ENCODE measurements at regions not wholly inside any gene's neighbourhood (a gene's known extent, or its start where the extent isn't known, plus 50 kb on each side); places are given as distances from the start of the nearest gene placed in this dataset.

GRCh38 chr10:44468525-44468924, 83.6 kb upstream of the CXCL12 start:
- no peak overlapping the region for H3K4me2 ChIP-seq (ENCODE audit: insufficient read depth, low read length)
- H3K27me3 ChIP-seq (ENCODE audit: insufficient read depth, low read length) = no peaks in the 10 kb centered on the region
- H3K4me1 ChIP-seq (ENCODE audit: insufficient read depth, low read length) = peaks cover 42% of the 10 kb centered on the region
- no peaks in the 10 kb centered on the region for H4K20me1 ChIP-seq (ENCODE audit: insufficient read depth, low read length)
- H3K36me3 ChIP-seq (ENCODE audit: insufficient read depth, low read length) = no peaks in the 10 kb centered on the region
- no peak overlapping the region for H2AFZ ChIP-seq (ENCODE audit: low read length)
- TF ChIP-seq, protein P1, sequence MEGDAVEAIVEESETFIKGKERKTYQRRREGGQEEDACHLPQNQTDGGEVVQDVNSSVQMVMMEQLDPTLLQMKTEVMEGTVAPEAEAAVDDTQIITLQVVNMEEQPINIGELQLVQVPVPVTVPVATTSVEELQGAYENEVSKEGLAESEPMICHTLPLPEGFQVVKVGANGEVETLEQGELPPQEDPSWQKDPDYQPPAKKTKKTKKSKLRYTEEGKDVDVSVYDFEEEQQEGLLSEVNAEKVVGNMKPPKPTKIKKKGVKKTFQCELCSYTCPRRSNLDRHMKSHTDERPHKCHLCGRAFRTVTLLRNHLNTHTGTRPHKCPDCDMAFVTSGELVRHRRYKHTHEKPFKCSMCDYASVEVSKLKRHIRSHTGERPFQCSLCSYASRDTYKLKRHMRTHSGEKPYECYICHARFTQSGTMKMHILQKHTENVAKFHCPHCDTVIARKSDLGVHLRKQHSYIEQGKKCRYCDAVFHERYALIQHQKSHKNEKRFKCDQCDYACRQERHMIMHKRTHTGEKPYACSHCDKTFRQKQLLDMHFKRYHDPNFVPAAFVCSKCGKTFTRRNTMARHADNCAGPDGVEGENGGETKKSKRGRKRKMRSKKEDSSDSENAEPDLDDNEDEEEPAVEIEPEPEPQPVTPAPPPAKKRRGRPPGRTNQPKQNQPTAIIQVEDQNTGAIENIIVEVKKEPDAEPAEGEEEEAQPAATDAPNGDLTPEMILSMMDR (IDR thresholded peaks at IDR 0.05; ENCODE audit: extremely low read depth, low read depth, low read length) = no peak
- no peaks in the 10 kb centered on the region for H3K9me3 ChIP-seq (ENCODE audit: low read depth, low read length)
- DNase-seq (ENCODE audit: insufficient read length, low spot score, missing footprints) = no peak
- H3K4me3 ChIP-seq (ENCODE audit: insufficient read depth, low read length) = no peak overlapping the region
- no peak overlapping the region for H3K27ac ChIP-seq (ENCODE audit: low read depth, low read length)
- H3K79me2 ChIP-seq (ENCODE audit: insufficient read depth, low read length) = no peaks in the 10 kb centered on the region

- no peak overlapping the region for H3K4me2 ChIP-seq (ENCODE audit: insufficient read depth, low read length)
- H3K27ac ChIP-seq (ENCODE audit: low read depth, low read length) = no peak overlapping the region
- no peaks in the 10 kb centered on the region for H4K20me1 ChIP-seq (ENCODE audit: insufficient read depth, low read length)
- no peaks in the 10 kb centered on the region for H3K27me3 ChIP-seq (ENCODE audit: insufficient read depth, low read length)
- H3K4me1 ChIP-seq (ENCODE audit: insufficient read depth, low read length) = peaks cover 37% of the 10 kb centered on the region
- no peaks in the 10 kb centered on the region for H3K36me3 ChIP-seq (ENCODE audit: insufficient read depth, low read length)
- peak; percentile 42 for DNase-seq (ENCODE audit: insufficient read length, low spot score, missing footprints)
- no peak overlapping the region for H2AFZ ChIP-seq (ENCODE audit: low read length)
- no peaks in the 10 kb centered on the region for H3K9me3 ChIP-seq (ENCODE audit: low read depth, low read length)
- no peaks in the 10 kb centered on the region for H3K79me2 ChIP-seq (ENCODE audit: insufficient read depth, low read length)
- TF ChIP-seq, protein P1 (IDR thresholded peaks at IDR 0.05; ENCODE audit: extremely low read depth, low read depth, low read length) = no peak
- H3K4me3 ChIP-seq (ENCODE audit: insufficient read depth, low read length) = no peak overlapping the region
These were observed 84.1 kb upstream of the CXCL12 start for GRCh38 chr10:44468965-44469364.

GRCh38 chr10:44470784-44471183, 85.9 kb upstream of the CXCL12 start:
- no peaks in the 10 kb centered on the region for H4K20me1 ChIP-seq (ENCODE audit: insufficient read depth, low read length)
- TF ChIP-seq, protein P1 (IDR thresholded peaks at IDR 0.05; ENCODE audit: extremely low read depth, low read depth, low read length) = no peak
- H3K4me2 ChIP-seq (ENCODE audit: insufficient read depth, low read length) = peak overlapping the region; percentile 37
- no peak for DNase-seq (ENCODE audit: insufficient read length, low spot score, missing footprints)
- H3K79me2 ChIP-seq (ENCODE audit: insufficient read depth, low read length) = no peaks in the 10 kb centered on the region
- peak overlapping the region; percentile 73 for H3K27ac ChIP-seq (ENCODE audit: low read depth, low read length)
- H3K4me3 ChIP-seq (ENCODE audit: insufficient read depth, low read length) = no peak overlapping the region
- no peaks in the 10 kb centered on the region for H3K27me3 ChIP-seq (ENCODE audit: insufficient read depth, low read length)
- H3K9me3 ChIP-seq (ENCODE audit: low read depth, low read length) = no peaks in the 10 kb centered on the region
- peaks cover 30% of the 10 kb centered on the region for H3K4me1 ChIP-seq (ENCODE audit: insufficient read depth, low read length)
- no peak overlapping the region for H2AFZ ChIP-seq (ENCODE audit: low read length)
- H3K36me3 ChIP-seq (ENCODE audit: insufficient read depth, low read length) = no peaks in the 10 kb centered on the region

DNA sequence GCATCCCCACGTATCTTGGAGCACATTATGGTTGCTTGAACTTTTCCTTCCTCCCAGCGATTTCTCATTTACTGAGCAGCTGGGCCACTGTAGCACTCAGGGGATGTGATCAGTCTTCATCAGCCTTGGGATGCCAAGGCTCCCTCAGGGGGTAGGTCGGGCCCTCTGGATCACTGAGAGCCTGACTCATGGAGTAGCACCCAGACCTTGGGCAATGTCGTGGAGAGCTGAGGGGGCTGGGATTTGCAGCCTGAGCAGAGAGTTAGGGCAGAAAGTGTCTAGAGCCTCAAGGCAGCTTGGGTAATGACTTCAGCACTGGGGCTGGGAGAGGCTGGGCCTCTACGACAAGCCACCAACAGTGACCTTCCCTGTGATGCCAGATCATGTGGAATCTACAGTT, 86.5 kb upstream of the CXCL12 start:
- Histone ChIP-seq H3K4me2 (ENCODE audit: insufficient read depth, low read length) (peak overlapping the region; percentile 37), H3K27ac (ENCODE audit: low read depth, low read length) (peak overlapping the region; percentile 73), H3K9me3 (ENCODE audit: low read depth, low read length) (no peaks in the 10 kb centered on the region), H2AFZ (ENCODE audit: low read length) (no peak overlapping the region), H3K27me3 (ENCODE audit: insufficient read depth, low read length) (no peaks in the 10 kb centered on the region), H3K79me2 (ENCODE audit: insufficient read depth, low read length) (no peaks in the 10 kb centered on the region), H3K4me3 (ENCODE audit: insufficient read depth, low read length) (no peak overlapping the region), H4K20me1 (ENCODE audit: insufficient read depth, low read length) (no peaks in the 10 kb centered on the region), H3K4me1 (ENCODE audit: insufficient read depth, low read length) (peaks cover 30% of the 10 kb centered on the region), H3K36me3 (ENCODE audit: insufficient read depth, low read length) (no peaks in the 10 kb centered on the region)
- DNase-seq (ENCODE audit: insufficient read length, low spot score, missing footprints) = peak; percentile 82
- TF ChIP-seq, protein P1 (IDR thresholded peaks at IDR 0.05; ENCODE audit: extremely low read depth, low read depth, low read length) = no peak
